ENCODE measurements at regions not wholly inside any gene's neighbourhood (a gene's known extent, or its start where the extent isn't known, plus 50 kb on each side); places are given as distances from the start of the nearest gene placed in this dataset.
A peak's percentile ranks its signal among the peaks of the same experiment; 100 is the strongest.

GRCh38 chr18:70457223-70457622 lies 168.4 kb downstream of the SOCS6 start:
- DNase-seq (ENCODE audit: low read depth in 1 of 2, low spot score in 1 of 2) (no peak), FAIRE-seq (no peak), ATAC-seq (no peak)
- WGBS (ENCODE audit: missing lambda C conversion rate) = 94% methylated on average over 2 of the region's 3 CpGs
- Histone ChIP-seq H3K4me3 (no peak overlapping the region), H3K27ac (0 out of 6 replicates have a peak overlapping the region, but pooled peaks of 1 of the 2 experiments have one; percentile 30), H3K4me1 (peaks cover 8% of the 10 kb centered on the region; the same call in 2 of the 3 replicates), H3K9me3 (no peaks in the 10 kb centered on the region), H3K4me2 (no peak overlapping the region)
- ChIA-PET CTCF (no interaction called here), POLR2A (no interaction called here)
- TF ChIP-seq CBX8 (IDR thresholded peaks at IDR 0.05) (no peak), NFE2L2 (conservative IDR thresholded peaks at IDR 0.05; ENCODE audit: low read length) (no peak), MAFK (IDR thresholded peaks at IDR 0.05; ENCODE audit: partially characterized antibody) (no peak), POLR2A (IDR thresholded peaks at IDR 0.05; ENCODE audit: low read length) (no peak), EP300 (IDR thresholded peaks at IDR 0.05) (no peak)
- TF ChIP-seq, protein P1, sequence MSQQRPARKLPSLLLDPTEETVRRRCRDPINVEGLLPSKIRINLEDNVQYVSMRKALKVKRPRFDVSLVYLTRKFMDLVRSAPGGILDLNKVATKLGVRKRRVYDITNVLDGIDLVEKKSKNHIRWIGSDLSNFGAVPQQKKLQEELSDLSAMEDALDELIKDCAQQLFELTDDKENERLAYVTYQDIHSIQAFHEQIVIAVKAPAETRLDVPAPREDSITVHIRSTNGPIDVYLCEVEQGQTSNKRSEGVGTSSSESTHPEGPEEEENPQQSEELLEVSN (IDR thresholded peaks at IDR 0.05; ENCODE audit: borderline replicate concordance, low read depth) = no peak

DNA sequence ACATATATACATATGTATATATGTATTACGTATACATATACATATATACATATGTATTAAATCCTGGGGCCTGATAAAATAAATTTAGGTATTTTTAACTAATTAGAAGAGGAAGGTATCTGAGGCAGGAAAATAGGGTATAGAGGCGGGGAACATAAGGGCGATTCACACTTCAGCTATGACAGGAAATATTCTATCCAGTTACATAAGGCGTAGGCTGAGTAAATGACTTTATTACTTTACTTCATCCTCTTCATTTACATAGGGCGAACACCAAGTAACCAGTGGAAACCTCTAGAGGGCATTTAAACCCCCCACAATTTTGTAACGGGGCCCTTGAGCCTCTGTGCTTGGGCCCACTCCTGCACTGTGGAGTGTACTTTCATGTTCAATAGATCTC lies 167.5 kb downstream of the SOCS6 start:
- ChIA-PET CTCF (interaction anchor here (0.6 to 8.2 kb wide), 3 partner anchors 36 to 261 kb away, joined by 4 to 55 read pairs (median 4); no protein-coding TSS in a partner anchor), POLR2A (no interaction called here)
- TF ChIP-seq, protein P2, sequence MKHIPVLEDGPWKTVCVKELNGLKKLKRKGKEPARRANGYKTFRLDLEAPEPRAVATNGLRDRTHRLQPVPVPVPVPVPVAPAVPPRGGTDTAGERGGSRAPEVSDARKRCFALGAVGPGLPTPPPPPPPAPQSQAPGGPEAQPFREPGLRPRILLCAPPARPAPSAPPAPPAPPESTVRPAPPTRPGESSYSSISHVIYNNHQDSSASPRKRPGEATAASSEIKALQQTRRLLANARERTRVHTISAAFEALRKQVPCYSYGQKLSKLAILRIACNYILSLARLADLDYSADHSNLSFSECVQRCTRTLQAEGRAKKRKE (CRISPR knock-in tag; IDR thresholded peaks at IDR 0.05; ENCODE audit: low read depth) = no peak
- no peak for TF ChIP-seq MAZ (IDR thresholded peaks at IDR 0.05; ENCODE audit: borderline replicate concordance, low read depth, low read length)
- TF ChIP-seq PHF8 (IDR thresholded peaks at IDR 0.05; ENCODE audit: borderline replicate concordance, low read depth) = no peak
- no peak for TF ChIP-seq HOXA7 (CRISPR knock-in tag; IDR thresholded peaks at IDR 0.05)
- TF ChIP-seq SREBF2 (IDR thresholded peaks at IDR 0.05) = no peak
- TF ChIP-seq MAX (IDR thresholded peaks at IDR 0.05) = no peak
- TF ChIP-seq FOSB (CRISPR knock-in tag; IDR thresholded peaks at IDR 0.05) = no peak
- no peak for TF ChIP-seq HOXB13 (CRISPR knock-in tag; IDR thresholded peaks at IDR 0.05; ENCODE audit: low read depth)
- no peak for TF ChIP-seq MAFK (IDR thresholded peaks at IDR 0.05; ENCODE audit: partially characterized antibody)
- no peak for TF ChIP-seq REST (IDR thresholded peaks at IDR 0.05)
- TF ChIP-seq SMC3 (IDR thresholded peaks at IDR 0.05) = no peak
- TF ChIP-seq, protein P3, sequence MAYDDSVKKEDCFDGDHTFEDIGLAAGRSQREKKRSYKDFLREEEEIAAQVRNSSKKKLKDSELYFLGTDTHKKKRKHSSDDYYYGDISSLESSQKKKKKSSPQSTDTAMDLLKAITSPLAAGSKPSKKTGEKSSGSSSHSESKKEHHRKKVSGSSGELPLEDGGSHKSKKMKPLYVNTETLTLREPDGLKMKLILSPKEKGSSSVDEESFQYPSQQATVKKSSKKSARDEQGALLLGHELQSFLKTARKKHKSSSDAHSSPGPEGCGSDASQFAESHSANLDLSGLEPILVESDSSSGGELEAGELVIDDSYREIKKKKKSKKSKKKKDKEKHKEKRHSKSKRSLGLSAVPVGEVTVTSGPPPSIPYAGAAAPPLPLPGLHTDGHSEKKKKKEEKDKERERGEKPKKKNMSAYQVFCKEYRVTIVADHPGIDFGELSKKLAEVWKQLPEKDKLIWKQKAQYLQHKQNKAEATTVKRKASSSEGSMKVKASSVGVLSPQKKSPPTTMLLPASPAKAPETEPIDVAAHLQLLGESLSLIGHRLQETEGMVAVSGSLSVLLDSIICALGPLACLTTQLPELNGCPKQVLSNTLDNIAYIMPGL (CRISPR knock-in tag; IDR thresholded peaks at IDR 0.05; ENCODE audit: borderline replicate concordance) = no peak
- TF ChIP-seq ESRRA (IDR thresholded peaks at IDR 0.05; ENCODE audit: borderline replicate concordance, low read length) = no peak
- no peak for TF ChIP-seq ZFP36 (IDR thresholded peaks at IDR 0.05; ENCODE audit: borderline replicate concordance, partially characterized antibody)
- no peak for TF ChIP-seq HOXB5 (CRISPR knock-in tag; IDR thresholded peaks at IDR 0.05)
- no peak for TF ChIP-seq RCOR1 (IDR thresholded peaks at IDR 0.05; ENCODE audit: low read depth, low read length)
- no peak for TF ChIP-seq ZSCAN20 (CRISPR knock-in tag; IDR thresholded peaks at IDR 0.05)
- TF ChIP-seq EP300 (IDR thresholded peaks at IDR 0.05) = no peak
- no peak for TF ChIP-seq TP53 (CRISPR knock-in tag; IDR thresholded peaks at IDR 0.05)
- Histone ChIP-seq H3K9me3 (no peaks in the 10 kb centered on the region), H3K4me2 (no peak overlapping the region), H3K27ac (no peak overlapping the region), H3K4me1 (peaks cover 8% of the 10 kb centered on the region; the same call in 2 of the 3 replicates), H3K4me3 (no peak overlapping the region)
- no peak for FAIRE-seq
- no peak for DNase-seq (ENCODE audit: low read depth in 1 of 2, low spot score in 1 of 2)
- no peak for ATAC-seq
- WGBS (ENCODE audit: missing lambda C conversion rate) = 84% methylated on average over 6 of the region's 6 CpGs
